Smooth muscle cell (in vitro differentiated cells): ENCODE measurements at regions not wholly inside any gene's neighbourhood (a gene's known extent, or its start where the extent isn't known, plus 50 kb on each side); places are given as distances from the start of the nearest gene placed in this dataset.

Experiments
- DNase-seq: peaks from one replicate; lab custom pipeline; 2025; ENCODE audit not compliant: unreplicated experiment; lab: John Stamatoyannopoulos, UW
- H2AFZ ChIP-seq: fragments of 200-600 bp; sonication (generic); 2 replicates; pipeline ENCODE4 v1.6.0; 2016; ENCODE audit warnings: antibody characterized with exemption, low read depth, mild to moderate bottlenecking
- H3F3A ChIP-seq: fragments of 200-600 bp; sonication (generic); 2 replicates; pipeline ENCODE4 v1.6.0; 2017; ENCODE audit warnings: antibody characterized with exemption, low read depth
- H3K27ac ChIP-seq: fragments of 200-600 bp; sonication (generic); 2 replicates; pipeline ENCODE4 v1.5.1; 2016; ENCODE audit warnings: low read depth, mild to moderate bottlenecking
- H3K27me3 ChIP-seq: fragments of 200-600 bp; sonication (generic); 2 replicates; pipeline ENCODE4 v1.6.1; 2016; ENCODE audit warnings: low read depth, mild to moderate bottlenecking
- H3K36me3 ChIP-seq: fragments of 200-600 bp; sonication (generic); 2 replicates; pipeline ENCODE4 v1.5.1; 2016; ENCODE audit warnings: low read depth
- H3K4me1 ChIP-seq: fragments of 200-600 bp; sonication (generic); 2 replicates; pipeline ENCODE4 v1.5.1; 2016; ENCODE audit warnings: low read depth
- H3K4me2 ChIP-seq: fragments of 200-600 bp; sonication (generic); 2 replicates; pipeline ENCODE4 v1.6.0; 2016; ENCODE audit warnings: mild to moderate bottlenecking
- H3K4me3 ChIP-seq: fragments of 200-600 bp; sonication (generic); 2 replicates; pipeline ENCODE4 v1.5.1; 2016; ENCODE audit warnings: mild to moderate bottlenecking
- H3K79me2 ChIP-seq: fragments of 200-600 bp; sonication (generic); 2 replicates; pipeline ENCODE4 v1.6.0; 2016; ENCODE audit warnings: low read depth, mild to moderate bottlenecking
- H3K9ac ChIP-seq: fragments of 200-600 bp; sonication (generic); 2 replicates; pipeline ENCODE4 v1.6.0; 2016; ENCODE audit warnings: low read depth
- H3K9me3 ChIP-seq: fragments of 200-600 bp; sonication (generic); replicated peaks from 2 replicates; pipeline ENCODE4 v1.5.1; 2016; ENCODE audit warnings: low read depth
- H4K20me1 ChIP-seq: fragments of 200-600 bp; sonication (generic); 2 replicates; pipeline ENCODE4 v1.6.0; 2016; ENCODE audit warnings: low read depth
- WGBS: methylation state at CpG from one replicate; pipeline ENCODE4 v1.1.7; 2016; ENCODE audit warnings: low lambda C conversion rate; 5-methylcytosine and 5-hydroxymethylcytosine counted together
- TF ChIP-seq, protein P1 (sequence below): fragments of 200-600 bp; sonication (generic); IDR thresholded peaks from 2 replicates; pipeline ENCODE4 v1.5.1; 2017; ENCODE audit warnings: borderline replicate concordance, mild to moderate bottlenecking, antibody characterized with exemption; ENCODE audit not compliant: insufficient read depth, poor library complexity, severe bottlenecking

GRCh38 chr12:19613051-19613535 is 173.8 kb downstream of the AEBP2 start:
- WGBS = 91% methylated on average over 6 of the region's 6 CpGs
- H2AFZ ChIP-seq = no peak overlapping the region
- no peaks in the 10 kb centered on the region for H3K79me2 ChIP-seq
- H3K4me1 ChIP-seq = no peaks in the 10 kb centered on the region
- no peaks in the 10 kb centered on the region for H3K9me3 ChIP-seq
- TF ChIP-seq, protein P1, sequence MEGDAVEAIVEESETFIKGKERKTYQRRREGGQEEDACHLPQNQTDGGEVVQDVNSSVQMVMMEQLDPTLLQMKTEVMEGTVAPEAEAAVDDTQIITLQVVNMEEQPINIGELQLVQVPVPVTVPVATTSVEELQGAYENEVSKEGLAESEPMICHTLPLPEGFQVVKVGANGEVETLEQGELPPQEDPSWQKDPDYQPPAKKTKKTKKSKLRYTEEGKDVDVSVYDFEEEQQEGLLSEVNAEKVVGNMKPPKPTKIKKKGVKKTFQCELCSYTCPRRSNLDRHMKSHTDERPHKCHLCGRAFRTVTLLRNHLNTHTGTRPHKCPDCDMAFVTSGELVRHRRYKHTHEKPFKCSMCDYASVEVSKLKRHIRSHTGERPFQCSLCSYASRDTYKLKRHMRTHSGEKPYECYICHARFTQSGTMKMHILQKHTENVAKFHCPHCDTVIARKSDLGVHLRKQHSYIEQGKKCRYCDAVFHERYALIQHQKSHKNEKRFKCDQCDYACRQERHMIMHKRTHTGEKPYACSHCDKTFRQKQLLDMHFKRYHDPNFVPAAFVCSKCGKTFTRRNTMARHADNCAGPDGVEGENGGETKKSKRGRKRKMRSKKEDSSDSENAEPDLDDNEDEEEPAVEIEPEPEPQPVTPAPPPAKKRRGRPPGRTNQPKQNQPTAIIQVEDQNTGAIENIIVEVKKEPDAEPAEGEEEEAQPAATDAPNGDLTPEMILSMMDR = no peak
- H3K27ac ChIP-seq = no peak overlapping the region
- H4K20me1 ChIP-seq = no peaks in the 10 kb centered on the region
- H3K36me3 ChIP-seq = peaks cover 5% of the 10 kb centered on the region
- no peak overlapping the region for H3K9ac ChIP-seq
- H3K4me2 ChIP-seq = no peak overlapping the region
- no peak overlapping the region for H3K4me3 ChIP-seq
- DNase-seq = no peak
- no peaks in the 10 kb centered on the region for H3K27me3 ChIP-seq
- H3F3A ChIP-seq = no peaks in the 10 kb centered on the region

DNA sequence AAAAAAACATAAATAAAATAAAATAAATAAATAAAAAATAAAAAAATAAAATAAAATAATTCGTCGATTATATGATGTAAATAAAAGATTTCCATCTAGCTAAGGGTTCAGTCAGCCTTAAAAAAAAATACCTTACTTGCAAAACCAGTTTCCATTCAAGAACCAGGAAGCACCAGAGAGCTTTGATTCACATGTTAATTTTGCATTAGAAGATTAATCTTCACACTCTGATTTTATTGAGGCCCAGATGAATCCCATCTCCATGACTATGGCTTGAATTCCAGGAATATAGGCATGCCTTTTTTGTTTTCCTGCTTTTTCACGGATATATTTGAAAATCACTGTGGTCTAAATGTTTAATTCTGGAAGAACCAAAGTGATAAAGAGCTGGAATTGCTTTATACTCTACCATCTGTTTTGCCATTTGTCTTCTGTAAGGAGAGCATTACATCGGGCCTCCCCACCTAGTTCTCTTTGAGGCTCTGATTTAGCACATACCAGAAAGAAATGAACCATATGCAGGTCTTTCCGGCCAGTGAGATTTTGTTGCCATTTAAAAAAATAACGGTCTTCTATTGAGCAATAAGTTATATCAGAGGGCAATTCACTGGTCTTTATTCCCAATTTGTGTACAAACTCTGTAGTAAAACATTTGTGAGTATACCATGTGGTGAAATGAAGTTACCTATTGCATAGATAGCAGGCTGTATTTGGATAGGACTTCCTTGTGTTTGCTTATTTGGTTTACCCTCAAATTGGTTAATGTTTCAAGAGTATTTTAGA is 175.5 kb downstream of the AEBP2 start:
- H3K4me1 ChIP-seq = no peaks in the 10 kb centered on the region
- TF ChIP-seq, protein P1 = no peak
- H3K9ac ChIP-seq = no peak overlapping the region
- H3F3A ChIP-seq = no peaks in the 10 kb centered on the region
- no peak overlapping the region for H2AFZ ChIP-seq
- H3K36me3 ChIP-seq = peaks cover 5% of the 10 kb centered on the region
- no peak overlapping the region for H3K27ac ChIP-seq
- 44% methylated on average over 6 of the region's 6 CpGs for WGBS
- no peak for DNase-seq
- H3K4me2 ChIP-seq = no peak overlapping the region
- no peaks in the 10 kb centered on the region for H3K9me3 ChIP-seq
- no peak overlapping the region for H3K4me3 ChIP-seq
- no peaks in the 10 kb centered on the region for H4K20me1 ChIP-seq
- no peaks in the 10 kb centered on the region for H3K27me3 ChIP-seq
- H3K79me2 ChIP-seq = no peaks in the 10 kb centered on the region

- TF ChIP-seq, protein P1 = no peak
- Histone ChIP-seq H4K20me1 (no peaks in the 10 kb centered on the region), H3F3A (no peaks in the 10 kb centered on the region), H3K9ac (no peak overlapping the region), H3K4me3 (no peak overlapping the region), H3K36me3 (peaks cover 5% of the 10 kb centered on the region), H3K27me3 (no peaks in the 10 kb centered on the region), H2AFZ (no peak overlapping the region), H3K4me2 (no peak overlapping the region), H3K4me1 (no peaks in the 10 kb centered on the region), H3K9me3 (no peaks in the 10 kb centered on the region), H3K79me2 (no peaks in the 10 kb centered on the region), H3K27ac (no peak overlapping the region)
- DNase-seq = no peak
Observed at GRCh38 chr12:19615384-19615725, 176.1 kb downstream of the AEBP2 start.

DNA sequence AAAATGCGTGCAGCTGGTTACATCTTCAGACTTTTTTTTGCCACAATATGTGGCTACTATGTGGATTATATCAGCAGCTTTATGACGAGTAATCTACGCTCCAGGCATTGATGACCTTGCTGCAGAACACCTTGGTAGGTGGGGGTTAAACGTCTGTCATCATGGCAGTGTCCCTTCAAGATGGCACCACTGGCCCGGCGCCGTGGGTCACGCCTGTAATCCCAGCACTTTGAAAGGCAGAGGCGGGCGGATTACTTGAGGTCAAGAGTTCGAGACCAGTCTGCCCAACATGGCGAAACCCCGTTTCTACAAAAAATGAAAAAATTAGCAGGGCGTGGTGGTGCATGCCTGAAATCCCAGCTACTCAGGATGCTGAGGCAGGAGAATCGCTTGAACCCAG is 177.5 kb downstream of the AEBP2 start:
- no peak overlapping the region for H3K27ac ChIP-seq
- H3K4me1 ChIP-seq = no peaks in the 10 kb centered on the region
- H2AFZ ChIP-seq = no peak overlapping the region
- no peaks in the 10 kb centered on the region for H3K36me3 ChIP-seq
- 95% methylated on average over 15 of the region's 15 CpGs for WGBS
- H3K4me3 ChIP-seq = no peak overlapping the region
- H3K9ac ChIP-seq = no peak overlapping the region
- H3F3A ChIP-seq = peaks cover 3% of the 10 kb centered on the region
- no peaks in the 10 kb centered on the region for H3K9me3 ChIP-seq
- DNase-seq = no peak
- no peak overlapping the region for H3K4me2 ChIP-seq
- no peaks in the 10 kb centered on the region for H3K79me2 ChIP-seq
- TF ChIP-seq, protein P1 = no peak
- H4K20me1 ChIP-seq = no peaks in the 10 kb centered on the region
- no peaks in the 10 kb centered on the region for H3K27me3 ChIP-seq
